Small intestine (tissue), 7 donors: ENCODE measurements at regions not wholly inside any gene's neighbourhood (a gene's known extent, or its start where the extent isn't known, plus 50 kb on each side); places are given as distances from the start of the nearest gene placed in this dataset.
"Not testable (repeated sequence)": the region's sequence is repeated elsewhere in the genome, so short reads cannot be mapped to it uniquely, and the experiment has no call there.

Experiments
- DNase-seq, 2 donors: peaks; one replicate each; pipeline versions ENCODE4 v3.0.0 to v3.0.0-alpha.2; 2013
- FAIRE-seq: peaks from 2 replicates; lab custom pipeline; 2012; peaks lifted over from hg19 to GRCh38; lab: Jason Lieb, UNC
- H3K27ac ChIP-seq, 3 donors: one replicate each; pipeline ENCODE4 v1.5.1; 2013; ENCODE audit warnings: low read length in 2 of 3, mild to moderate bottlenecking in 2 of 3, control low read depth in 1 of 3, inconsistent platforms in 1 of 3, low read depth in 1 of 3, moderate library complexity in 1 of 3
- H3K27me3 ChIP-seq, 3 donors: one replicate each; pipeline ENCODE4 v1.6.1; 2013; ENCODE audit warnings: low read length in 3 of 3, inconsistent platforms in 1 of 3; ENCODE audit not compliant: control insufficient read depth in 3 of 3, insufficient read depth in 3 of 3
- H3K36me3 ChIP-seq, 3 donors: one replicate each; pipeline ENCODE4 v1.6.1; 2013; ENCODE audit warnings: low read length in 3 of 3, inconsistent platforms in 1 of 3, low read depth in 1 of 3, mild to moderate bottlenecking in 1 of 3, moderate library complexity in 1 of 3; ENCODE audit not compliant: control insufficient read depth in 3 of 3, insufficient read depth in 2 of 3
- H3K4me1 ChIP-seq, 3 donors: one replicate each; pipeline ENCODE4 v1.6.1; 2013; ENCODE audit warnings: low read length in 2 of 3, inconsistent platforms in 1 of 3, low read depth in 1 of 3, mild to moderate bottlenecking in 1 of 3, moderate library complexity in 1 of 3; ENCODE audit not compliant: control insufficient read depth in 3 of 3, insufficient read depth in 2 of 3
- H3K4me3 ChIP-seq, 3 donors: one replicate each; pipeline ENCODE4 v1.5.1; 2013; ENCODE audit warnings: low read length in 3 of 3, control low read depth in 1 of 3, inconsistent platforms in 1 of 3, low read depth in 1 of 3, mild to moderate bottlenecking in 1 of 3, moderate library complexity in 1 of 3
- H3K9me3 ChIP-seq, 2 donors: one replicate each; pipeline ENCODE4 v1.6.1; 2013; ENCODE audit warnings: low read depth in 1 of 2, low read length in 1 of 2; ENCODE audit not compliant: control insufficient read depth in 2 of 2, insufficient read depth in 1 of 2
- WGBS, 3 donors: extraction: QIAGEN DNeasy Blood & Tissue Kit; methylation state at CpG; one replicate each; pipeline ENCODE4 v1.1.7; 2013; 5-methylcytosine and 5-hydroxymethylcytosine counted together
- donor health status: healthy with polysubstance abuse.
- donor health status: control.
- donor health status: control.
- donor health status: Bipolar disorder and iron deficiency.
- donor health status: healthy.

DNA sequence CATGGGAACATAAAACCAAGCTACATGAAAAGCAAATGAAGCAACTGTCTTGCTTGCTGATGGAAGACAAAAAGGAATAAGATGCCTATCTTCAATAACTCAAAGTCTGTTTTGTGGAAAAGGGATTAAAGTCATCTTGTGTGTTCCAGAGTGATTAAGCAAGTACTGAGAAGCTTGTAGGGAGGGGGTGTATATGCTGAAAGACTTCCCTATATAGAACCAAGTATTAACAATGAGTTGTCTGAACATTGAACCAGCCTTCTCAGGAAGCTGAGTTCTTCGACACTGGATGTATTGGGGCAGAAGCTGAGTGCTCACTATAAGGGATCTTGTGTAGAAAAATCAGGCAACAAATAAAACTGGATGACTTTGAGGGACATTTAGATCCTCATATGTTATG is 451.8 kb downstream of the CD83 start:
- H3K4me1 ChIP-seq, result peaks cover 0 to 11% (median 0%) of the 10 kb centered on the region in 3 donors
- H3K27ac ChIP-seq, result no peak overlapping the region
- WGBS, 3 donors, result 77 to 93% (median 83%) methylated on average over 1 of the region's 1 CpG
- DNase-seq, result no peak
- H3K36me3 ChIP-seq, result no peaks in the 10 kb centered on the region
- H3K9me3 ChIP-seq, result no peaks in the 10 kb centered on the region
- no peak for FAIRE-seq
- no peak overlapping the region for H3K4me3 ChIP-seq
- H3K27me3 ChIP-seq, result no peaks in the 10 kb centered on the region

DNA sequence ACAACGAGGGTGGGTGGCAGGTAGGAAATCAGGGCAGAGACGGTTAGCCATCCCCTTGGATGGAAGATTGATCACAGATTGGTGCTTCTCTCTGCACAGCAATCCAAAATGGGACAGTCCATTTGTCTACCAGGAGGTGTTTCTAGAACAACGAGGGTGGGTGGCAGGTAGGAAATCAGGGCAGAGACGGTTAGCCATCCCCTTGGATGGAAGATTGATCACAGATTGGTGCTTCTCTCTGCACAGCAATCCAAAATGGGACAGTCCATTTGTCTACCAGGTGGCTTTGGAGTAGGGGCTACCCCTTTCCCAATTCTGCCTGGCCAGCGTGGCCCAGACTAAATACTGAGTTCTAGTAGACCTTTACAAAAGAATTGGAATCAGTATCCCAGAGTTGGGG is 452.3 kb downstream of the CD83 start:
- not testable (repeated sequence) for H3K27me3 ChIP-seq, H3K27ac ChIP-seq, H3K9me3 ChIP-seq, DNase-seq, FAIRE-seq, H3K36me3 ChIP-seq, H3K4me3 ChIP-seq
- H3K4me1 ChIP-seq, result peaks cover 0 to 11% (median 0%) of the 10 kb centered on the region in 3 donors
- WGBS, 3 donors, result 79 to 89% (median 88%) methylated on average over 5 of the region's 5 CpGs

DNA sequence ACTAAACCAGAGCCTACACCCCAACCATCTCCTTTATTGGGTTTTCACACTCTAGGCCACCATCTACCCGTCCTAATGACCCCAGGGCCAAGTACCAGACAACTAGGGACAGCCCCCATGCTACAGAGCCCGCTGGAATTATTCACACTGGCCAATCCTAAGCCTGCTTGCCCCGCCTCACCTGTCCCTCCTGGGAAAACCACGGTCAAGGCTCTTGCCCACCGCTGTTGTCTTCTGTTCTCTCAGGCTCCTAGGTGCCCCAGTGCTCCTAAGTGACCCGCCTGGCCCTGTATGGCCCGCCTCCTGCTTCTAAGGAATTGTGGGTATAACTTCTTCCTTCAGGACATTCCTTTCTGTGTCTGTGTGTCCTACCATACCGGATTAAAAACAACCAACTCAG is 453.4 kb downstream of the CD83 start:
- no peaks in the 10 kb centered on the region for H3K27me3 ChIP-seq
- H3K4me3 ChIP-seq, result no peak overlapping the region
- H3K27ac ChIP-seq, result no peak overlapping the region
- 85 to 90% (median 88%) methylated on average over 8 of the region's 8 CpGs for WGBS, 3 donors
- no peaks in the 10 kb centered on the region for H3K9me3 ChIP-seq
- no peak for FAIRE-seq
- no peak for DNase-seq
- no peaks in the 10 kb centered on the region for H3K36me3 ChIP-seq
- peaks cover 0 to 11% (median 0%) of the 10 kb centered on the region in 3 donors for H3K4me1 ChIP-seq

DNA sequence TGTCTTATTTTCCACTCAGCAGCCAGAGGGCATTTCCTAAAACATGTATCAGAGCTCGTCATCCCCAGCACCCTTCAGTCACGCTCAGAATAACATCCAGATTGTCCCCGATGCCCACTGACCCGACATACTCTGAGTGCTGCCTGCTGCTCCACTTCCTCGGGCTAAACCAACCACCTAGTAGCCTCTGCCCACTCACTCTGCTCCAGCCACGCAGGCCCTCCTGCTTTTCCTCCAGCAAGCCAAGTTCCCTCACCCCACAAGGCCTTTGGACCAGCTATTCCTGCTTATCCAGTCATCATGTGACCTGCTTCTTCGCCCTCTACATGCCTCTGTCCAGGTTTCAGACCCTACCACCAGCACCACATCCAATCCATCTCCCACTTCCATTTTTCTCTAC is 454.2 kb downstream of the CD83 start:
- WGBS, 3 donors, result 89 to 91% (median 90%) methylated on average over 7 of the region's 7 CpGs
- H3K9me3 ChIP-seq, result no peaks in the 10 kb centered on the region
- no peak overlapping the region for H3K4me3 ChIP-seq
- DNase-seq, result peak in 1 of 2 donors; percentile 69
- H3K4me1 ChIP-seq, result peaks cover 0 to 11% (median 0%) of the 10 kb centered on the region in 3 donors
- FAIRE-seq, result no peak
- H3K27me3 ChIP-seq, result no peaks in the 10 kb centered on the region
- H3K27ac ChIP-seq, result no peak overlapping the region
- H3K36me3 ChIP-seq, result no peaks in the 10 kb centered on the region

DNA sequence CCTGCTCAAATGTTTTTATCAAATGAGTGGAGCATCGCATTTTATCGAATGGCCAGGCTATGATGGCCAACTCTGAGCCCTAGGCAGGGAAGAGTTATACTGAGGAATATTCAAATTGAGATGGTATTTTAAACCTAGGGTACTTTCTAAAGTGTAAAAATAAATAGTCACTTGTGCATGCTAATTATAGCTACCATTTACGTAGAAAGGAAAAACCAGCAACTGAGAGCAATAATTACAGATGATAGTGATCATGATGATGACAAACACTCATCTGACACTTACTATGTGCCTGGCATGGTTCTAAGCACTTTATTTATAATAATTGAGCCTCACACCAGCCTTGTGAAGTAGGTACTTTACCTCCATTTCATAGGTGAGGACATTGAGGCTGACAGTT is 455.7 kb downstream of the CD83 start:
- FAIRE-seq (no peak), DNase-seq (no peak)
- Histone ChIP-seq H3K27ac (no peak overlapping the region), H3K4me3 (no peak overlapping the region), H3K9me3 (no peaks in the 10 kb centered on the region), H3K36me3 (no peaks in the 10 kb centered on the region), H3K4me1 (peaks cover 0 to 11% (median 0%) of the 10 kb centered on the region in 3 donors), H3K27me3 (no peaks in the 10 kb centered on the region)
- 88 to 97% (median 96%) methylated on average over 3 of the region's 3 CpGs for WGBS, 3 donors

DNA sequence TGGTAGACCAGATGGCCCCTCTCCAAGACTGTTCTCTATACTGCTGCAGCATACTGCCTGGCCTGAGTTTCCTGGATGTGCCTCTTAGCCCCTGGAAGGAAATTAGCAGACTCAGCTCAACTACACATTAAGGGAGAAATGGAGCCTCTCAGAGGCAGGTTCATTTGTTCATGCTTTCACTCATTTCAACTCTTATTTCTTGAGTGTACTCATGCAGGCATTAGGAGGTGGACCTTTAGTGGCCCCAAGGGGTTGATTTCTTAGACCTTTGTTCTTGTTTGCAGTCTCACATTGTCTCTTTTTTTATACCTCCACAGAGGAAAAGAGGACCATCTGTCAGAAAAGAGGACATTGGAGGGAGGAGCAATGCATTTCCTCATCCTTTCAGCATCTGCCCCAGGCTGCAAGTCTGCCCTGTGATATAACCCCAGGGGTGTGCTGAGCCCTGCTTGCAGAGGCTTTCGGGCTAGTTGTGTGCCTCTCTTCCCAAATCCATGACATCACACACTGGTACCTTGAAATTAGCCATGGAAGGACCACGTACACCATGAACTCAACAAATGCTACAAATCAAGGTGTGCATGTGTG is 456.2 kb downstream of the CD83 start:
- 86 to 91% (median 89%) methylated on average over 2 of the region's 2 CpGs for WGBS, 3 donors
- no peaks in the 10 kb centered on the region for H3K27me3 ChIP-seq
- FAIRE-seq, result no peak

DNA sequence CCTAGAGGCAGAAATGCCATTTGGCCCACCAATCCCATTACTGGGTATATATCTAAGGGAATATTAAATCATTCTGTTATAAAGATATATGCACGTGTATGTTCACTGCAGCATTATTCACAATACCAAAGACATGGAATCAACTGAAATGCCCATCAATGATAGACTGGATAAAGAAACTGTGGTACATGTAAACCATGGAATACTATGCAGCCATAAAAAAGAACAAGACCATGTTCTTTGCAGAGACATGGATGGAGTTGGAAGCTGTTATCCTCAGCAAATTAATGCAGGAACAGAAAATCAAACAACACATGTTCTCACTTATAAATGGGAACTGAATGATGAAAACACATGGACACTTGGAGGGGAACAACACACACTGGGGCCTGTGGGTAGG is 458.4 kb downstream of the CD83 start:
- Histone ChIP-seq H3K4me1 (peaks cover 0 to 11% (median 0%) of the 10 kb centered on the region in 3 donors), H3K36me3 (no peaks in the 10 kb centered on the region), H3K9me3 (no peaks in the 10 kb centered on the region), H3K4me3 (no peak overlapping the region), H3K27ac (no peak overlapping the region), H3K27me3 (no peaks in the 10 kb centered on the region)
- 91 to 100% (median 92%) methylated on average over 1 of the region's 1 CpG for WGBS, 3 donors
- FAIRE-seq (no peak), DNase-seq (no peak)

More for the DNA sequence above, 456.2 kb downstream of the CD83 start:
- Histone ChIP-seq H3K9me3 (no peaks in the 10 kb centered on the region), H3K36me3 (no peaks in the 10 kb centered on the region), H3K4me3 (no peak overlapping the region), H3K27ac (no peak overlapping the region), H3K4me1 (peaks cover 0 to 11% (median 0%) of the 10 kb centered on the region in 3 donors)
- no peak for DNase-seq

DNA sequence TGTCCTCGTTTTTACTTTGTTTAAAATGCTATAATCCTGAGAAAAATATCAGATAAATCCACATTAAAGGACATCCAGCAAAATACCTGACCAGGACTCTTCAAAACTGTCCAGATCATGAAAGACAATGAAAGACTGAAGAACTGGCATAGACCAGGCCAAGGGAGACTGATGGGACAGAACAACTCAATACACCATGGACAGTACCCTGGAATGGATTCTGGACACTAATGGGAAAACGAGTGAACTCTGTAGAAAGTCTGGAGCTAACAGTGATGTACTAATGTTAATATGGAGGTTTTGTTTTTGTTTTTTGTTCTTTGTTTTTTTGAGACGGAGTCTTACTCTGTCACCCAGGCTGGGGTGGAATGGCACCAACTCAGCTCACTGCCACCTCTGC is 461.4 kb downstream of the CD83 start:
- H3K9me3 ChIP-seq, result no peaks in the 10 kb centered on the region
- DNase-seq (no peak), FAIRE-seq (no peak)
- WGBS, 3 donors, result 77 to 82% (median 81%) methylated on average over 3 of the region's 3 CpGs
- H3K27ac ChIP-seq, result no peak overlapping the region
- no peaks in the 10 kb centered on the region for H3K36me3 ChIP-seq
- H3K27me3 ChIP-seq, result no peaks in the 10 kb centered on the region
- peaks cover 0 to 3% (median 0%) of the 10 kb centered on the region in 3 donors for H3K4me1 ChIP-seq
- no peak overlapping the region for H3K4me3 ChIP-seq

DNA sequence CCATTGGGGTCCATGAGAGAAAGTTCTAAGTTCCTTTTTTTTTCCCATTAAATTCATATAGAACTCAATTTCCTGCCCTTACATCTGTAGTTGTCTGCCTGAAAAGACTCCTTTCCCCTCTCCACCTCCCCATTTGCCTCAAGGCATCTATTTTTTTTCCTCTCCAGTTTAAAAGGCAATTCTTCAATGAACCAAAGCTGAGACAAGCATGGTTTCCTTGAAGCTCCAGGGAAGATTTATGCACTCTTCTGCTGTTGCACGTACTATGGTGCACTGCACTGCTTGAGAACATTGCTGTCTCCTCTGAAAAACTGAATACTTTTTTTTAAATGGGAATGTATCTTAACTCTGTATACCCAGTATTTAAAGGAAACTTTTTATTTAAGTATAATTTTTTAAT is 465.2 kb downstream of the CD83 start:
- no peaks in the 10 kb centered on the region for H3K9me3 ChIP-seq
- peaks cover 0 to 3% (median 0%) of the 10 kb centered on the region in 3 donors for H3K4me1 ChIP-seq
- no peak overlapping the region for H3K27ac ChIP-seq
- no peaks in the 10 kb centered on the region for H3K36me3 ChIP-seq
- FAIRE-seq (no peak), DNase-seq (no peak)
- no peaks in the 10 kb centered on the region for H3K27me3 ChIP-seq
- 97% methylated on average over 1 of the region's 1 CpG for WGBS, 3 donors
- no peak overlapping the region for H3K4me3 ChIP-seq
